GM20000 (cell line): ENCODE measurements at regions not wholly inside any gene's neighbourhood (a gene's known extent, or its start where the extent isn't known, plus 50 kb on each side); places are given as distances from the start of the nearest gene placed in this dataset.
"Not testable (repeated sequence)": the region's sequence is repeated elsewhere in the genome, so short reads cannot be mapped to it uniquely, and the experiment has no call there.

Source experiments
- DNase-seq: peaks from one replicate; pipeline ENCODE4 v3.0.0; 2012; ENCODE audit warnings: low spot score
- CTCF ChIP-seq: IDR thresholded peaks from 2 replicates; pipeline ENCODE4 v1.5.1; 2012; ENCODE audit warnings: mild to moderate bottlenecking, control low read depth; ENCODE audit errors: extremely low read depth, missing control alignments

DNA sequence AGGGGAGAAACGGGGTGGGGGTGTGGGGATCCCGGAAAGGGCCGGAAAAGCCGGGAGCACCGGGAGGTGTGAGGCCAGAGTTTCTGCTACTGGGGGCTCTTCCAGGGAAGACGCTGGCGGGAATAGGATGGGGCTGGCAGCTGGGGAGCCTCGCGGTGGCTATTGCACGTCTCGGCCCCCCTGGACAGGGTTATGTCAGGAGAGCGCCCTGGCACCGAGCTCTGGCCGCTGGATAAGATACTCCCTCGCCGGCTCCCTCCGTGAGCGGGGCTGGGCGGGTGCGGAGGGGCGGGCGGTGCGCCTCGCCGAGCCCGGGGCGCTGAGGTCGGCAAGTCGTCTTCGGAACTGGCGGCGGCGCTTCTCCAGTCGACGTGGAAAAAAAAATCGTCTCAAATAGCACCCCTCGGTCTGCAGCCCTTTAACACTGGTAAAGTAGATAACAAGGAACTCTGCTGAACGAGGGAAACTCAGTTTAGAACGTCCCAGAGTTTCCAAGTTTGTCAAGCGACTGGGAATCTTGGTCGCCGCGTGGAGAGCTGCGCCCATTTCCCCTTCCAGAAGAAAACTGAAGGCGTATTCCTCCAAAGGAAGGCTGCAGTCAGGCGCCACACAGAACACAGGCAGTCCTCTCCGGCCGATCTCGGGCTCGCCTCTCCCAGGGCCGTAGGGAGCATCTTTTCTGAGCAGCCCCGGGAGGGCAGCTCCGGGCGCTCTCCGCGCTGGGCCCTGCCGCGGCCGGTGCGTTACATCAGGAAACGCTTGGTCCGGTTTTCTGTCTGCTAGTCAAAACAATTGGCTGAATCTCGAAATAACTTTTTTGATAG, 115.1 kb downstream of the KCNRG start:
- TF ChIP-seq CTCF, result no peak
- DNase-seq, result peak; percentile 36

DNA sequence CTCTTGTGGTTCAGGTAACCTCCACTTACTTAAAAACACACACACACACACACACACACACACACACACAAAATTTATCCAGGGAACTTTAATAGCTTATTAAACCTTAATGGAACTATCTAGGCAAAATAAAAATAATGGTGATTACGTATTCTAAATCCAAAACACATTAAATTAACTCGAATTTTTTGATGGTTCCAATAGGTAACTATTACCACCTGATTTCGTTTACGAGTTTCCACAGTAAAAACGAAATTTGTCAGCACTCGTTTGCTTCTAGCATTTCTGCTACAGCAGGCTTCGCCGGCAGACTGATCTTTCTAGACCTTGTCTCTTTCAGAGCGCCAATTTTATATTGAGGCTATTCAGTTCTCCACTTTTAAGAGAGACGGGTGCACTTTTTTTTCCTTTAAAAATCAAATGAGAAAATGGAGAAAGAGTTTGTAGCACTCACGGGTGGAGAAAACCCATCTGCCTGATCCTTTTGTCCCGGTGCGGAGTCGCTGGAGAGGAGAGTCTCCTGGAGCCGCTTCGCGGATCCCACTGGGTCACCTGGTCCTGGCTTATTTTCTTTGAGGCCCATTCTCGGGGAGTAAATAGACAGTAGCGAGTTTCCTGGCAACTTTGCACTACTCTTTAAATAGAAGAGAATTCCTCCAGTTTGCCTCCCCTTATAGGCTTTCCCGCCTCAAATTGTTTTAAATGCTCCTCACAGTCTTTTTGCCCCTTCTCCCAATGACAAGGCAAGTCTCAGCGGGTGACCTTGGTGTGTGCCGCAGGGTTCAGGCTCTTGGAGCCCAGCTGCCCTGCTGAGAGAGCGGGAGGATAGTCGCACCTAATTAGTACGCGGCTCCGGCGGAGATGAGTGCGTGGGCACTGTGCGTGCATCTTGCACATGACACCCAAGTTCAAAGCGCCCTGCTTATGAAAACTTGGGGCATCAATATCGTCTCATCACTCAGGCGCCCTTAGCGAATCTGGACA, 117.0 kb downstream of the KCNRG start:
- DNase-seq, result no peak
- TF ChIP-seq CTCF, result no peak

DNA sequence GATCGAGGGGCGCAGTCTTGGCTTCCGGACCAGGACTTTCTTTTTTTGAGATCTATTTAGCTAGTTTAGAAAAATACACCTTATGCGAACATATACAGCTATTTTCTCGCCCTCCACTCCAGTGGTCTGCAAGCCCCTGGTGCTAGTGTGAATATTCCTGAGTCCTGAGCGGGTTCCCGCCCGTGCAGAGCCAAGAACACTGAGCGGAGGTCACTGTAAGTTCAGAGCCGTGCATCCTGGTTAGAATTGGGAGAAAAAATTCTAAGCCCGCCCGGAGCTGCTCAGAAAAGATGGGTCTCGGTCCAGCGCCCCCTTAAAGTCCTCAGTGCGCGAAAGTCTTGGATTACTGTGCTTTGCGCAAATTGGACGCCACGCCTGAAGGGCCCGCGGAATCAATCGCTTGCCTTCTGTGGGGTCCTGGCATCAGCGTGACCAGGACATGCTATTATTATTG, 117.7 kb downstream of the KCNRG start:
- no peak for TF ChIP-seq CTCF
- DNase-seq, result no peak

- no peak for TF ChIP-seq CTCF
- no peak for DNase-seq
These were observed 118.2 kb downstream of the KCNRG start for GRCh38 chr13:50133358-50133953.

DNA sequence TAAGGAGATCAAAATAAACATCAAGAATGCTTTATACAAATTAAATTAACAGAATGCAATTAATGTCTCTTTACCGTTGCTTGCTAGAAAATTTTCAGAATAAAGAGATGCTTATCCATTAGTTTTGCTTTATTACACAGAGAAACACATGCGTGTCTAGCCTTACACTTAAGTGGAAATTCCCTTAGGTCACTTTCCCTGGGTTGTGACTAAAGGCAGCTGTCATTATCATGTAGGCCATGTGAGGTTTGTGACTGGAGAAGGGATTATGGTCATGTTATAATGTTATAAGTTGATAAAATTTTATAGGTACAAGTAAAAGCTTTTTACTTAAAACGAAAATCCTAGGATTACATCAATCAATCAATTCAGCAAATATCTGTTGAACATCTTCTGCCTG, 121.0 kb downstream of the KCNRG start:
- TF ChIP-seq CTCF, result no peak
- DNase-seq, result no peak

- no peak for TF ChIP-seq CTCF
- no peak for DNase-seq
These were observed 121.4 kb downstream of the KCNRG start for GRCh38 chr13:50136678-50137077.

- DNase-seq, result not testable (repeated sequence)
These were observed 124.2 kb downstream of the KCNRG start for GRCh38 chr13:50139435-50139934.
